Upper lobe of left lung (tissue), 4 donors: ENCODE measurements at regions not wholly inside any gene's neighbourhood (a gene's known extent, or its start where the extent isn't known, plus 50 kb on each side); places are given as distances from the start of the nearest gene placed in this dataset.

Experiments used
- EP300 ChIP-seq, 4 donors: sonication (generic); formaldehyde crosslinking; IDR thresholded peaks; one replicate each; pipeline ENCODE4 v1.5.1; 2017; ENCODE audit warnings: antibody characterized with exemption in 4 of 4, control low read depth in 2 of 4
- POLR2A ChIP-seq, 4 donors: fragments of 450-650 bp; IDR thresholded peaks; one replicate each; pipeline ENCODE4 v1.5.1; 2016 to 2017; ENCODE audit warnings: antibody characterized with exemption in 4 of 4, mild to moderate bottlenecking in 2 of 4
- POLR2AphosphoS5 ChIP-seq, 2 donors: sonication (generic); formaldehyde crosslinking; IDR thresholded peaks; one replicate each; pipeline ENCODE4 v1.5.1; 2017; ENCODE audit warnings: antibody characterized with exemption in 2 of 2
- TF ChIP-seq, protein P1 (sequence below), 6 experiments: fragments of 450-650 bp in 4 of 6; fragments of 200-600 bp in 2 of 6; sonication (generic) in 2 of 6; IDR thresholded peaks; one replicate each; pipeline ENCODE4 v1.5.1; 2016 to 2019; ENCODE audit warnings: antibody characterized with exemption in 6 of 6

DNA sequence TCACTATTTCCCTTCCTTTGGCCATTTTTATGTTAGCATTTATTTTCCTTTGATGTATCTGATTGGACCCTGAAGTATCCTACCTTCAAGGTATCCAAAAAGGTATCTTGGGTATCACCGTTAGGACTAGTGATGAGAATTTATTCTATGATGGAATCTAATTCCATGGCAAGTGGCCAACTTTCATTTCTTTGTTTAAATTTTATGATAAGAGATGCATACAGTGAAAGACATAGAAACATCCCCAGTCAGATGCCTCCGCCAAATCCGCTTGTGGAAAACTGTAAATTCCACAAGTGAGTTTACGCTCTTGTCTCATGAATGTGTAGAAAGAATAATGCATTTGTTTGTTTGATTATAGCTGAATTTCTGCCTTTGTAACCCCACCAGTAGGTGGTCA lies 153.7 kb upstream of the NR2F2 start:
- TF ChIP-seq POLR2A (IDR thresholded peaks at IDR 0.05) (no peak), EP300 (IDR thresholded peaks at IDR 0.05) (no peak), POLR2AphosphoS5 (IDR thresholded peaks at IDR 0.05) (no peak)
- TF ChIP-seq, protein P1, sequence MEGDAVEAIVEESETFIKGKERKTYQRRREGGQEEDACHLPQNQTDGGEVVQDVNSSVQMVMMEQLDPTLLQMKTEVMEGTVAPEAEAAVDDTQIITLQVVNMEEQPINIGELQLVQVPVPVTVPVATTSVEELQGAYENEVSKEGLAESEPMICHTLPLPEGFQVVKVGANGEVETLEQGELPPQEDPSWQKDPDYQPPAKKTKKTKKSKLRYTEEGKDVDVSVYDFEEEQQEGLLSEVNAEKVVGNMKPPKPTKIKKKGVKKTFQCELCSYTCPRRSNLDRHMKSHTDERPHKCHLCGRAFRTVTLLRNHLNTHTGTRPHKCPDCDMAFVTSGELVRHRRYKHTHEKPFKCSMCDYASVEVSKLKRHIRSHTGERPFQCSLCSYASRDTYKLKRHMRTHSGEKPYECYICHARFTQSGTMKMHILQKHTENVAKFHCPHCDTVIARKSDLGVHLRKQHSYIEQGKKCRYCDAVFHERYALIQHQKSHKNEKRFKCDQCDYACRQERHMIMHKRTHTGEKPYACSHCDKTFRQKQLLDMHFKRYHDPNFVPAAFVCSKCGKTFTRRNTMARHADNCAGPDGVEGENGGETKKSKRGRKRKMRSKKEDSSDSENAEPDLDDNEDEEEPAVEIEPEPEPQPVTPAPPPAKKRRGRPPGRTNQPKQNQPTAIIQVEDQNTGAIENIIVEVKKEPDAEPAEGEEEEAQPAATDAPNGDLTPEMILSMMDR (IDR thresholded peaks at IDR 0.05) = no peak
